ENCODE measurements at regions not wholly inside any gene's neighbourhood (a gene's known extent, or its start where the extent isn't known, plus 50 kb on each side); places are given as distances from the start of the nearest gene placed in this dataset.

- TF ChIP-seq CTCF (conservative IDR thresholded peaks at IDR 0.05; ENCODE audit: low read length) (no peak), EZH2phosphoT487 (IDR thresholded peaks at IDR 0.05; ENCODE audit: borderline replicate concordance, low read depth, low read length) (no peak)
These were observed 382.1 kb upstream of the TSHZ2 start for GRCh38 chr20:52590100-52590499.
